ENCODE measurements at regions not wholly inside any gene's neighbourhood (a gene's known extent, or its start where the extent isn't known, plus 50 kb on each side); places are given as distances from the start of the nearest gene placed in this dataset.
A peak's percentile ranks its signal among the peaks of the same experiment; 100 is the strongest.

GRCh38 chr22:22768885-22769284, 118.7 kb upstream of the IGLL5 start:
- DNase-seq (ENCODE audit: low spot score in 2 of 2) = no peak
- Histone ChIP-seq H3K27me3 (peaks cover 13% of the 10 kb centered on the region), H3K9me3 (no peaks in the 10 kb centered on the region), H3K27ac (no peak overlapping the region), H3K36me3 (no peaks in the 10 kb centered on the region), H3K4me1 (no peaks in the 10 kb centered on the region), H3K4me3 (no peak overlapping the region)
- 92% methylated on average over 2 of the region's 2 CpGs for WGBS
- TF ChIP-seq POLR2A (IDR thresholded peaks at IDR 0.05) (no peak), EP300 (IDR thresholded peaks at IDR 0.05) (no peak), POLR2AphosphoS5 (IDR thresholded peaks at IDR 0.05) (no peak), CTCF (IDR thresholded peaks at IDR 0.05) (no peak)

GRCh38 chr22:22769434-22770279, 118.0 kb upstream of the IGLL5 start:
- DNase-seq (ENCODE audit: low spot score in 2 of 2) = no peak
- H3K27ac ChIP-seq = no peak overlapping the region
- WGBS = 46% methylated on average over 4 of the region's 4 CpGs
- no peak for TF ChIP-seq POLR2A (IDR thresholded peaks at IDR 0.05)
- no peak for TF ChIP-seq POLR2AphosphoS5 (IDR thresholded peaks at IDR 0.05)
- TF ChIP-seq CTCF (IDR thresholded peaks at IDR 0.05) = no peak
- TF ChIP-seq EP300 (IDR thresholded peaks at IDR 0.05) = no peak
- no peak overlapping the region for H3K4me3 ChIP-seq
- no peaks in the 10 kb centered on the region for H3K9me3 ChIP-seq
- no peaks in the 10 kb centered on the region for H3K4me1 ChIP-seq
- peaks cover 21% of the 10 kb centered on the region for H3K27me3 ChIP-seq
- no peaks in the 10 kb centered on the region for H3K36me3 ChIP-seq

- Histone ChIP-seq H3K4me3 (no peak overlapping the region), H3K36me3 (no peaks in the 10 kb centered on the region), H3K27me3 (peaks cover 23% of the 10 kb centered on the region), H3K9me3 (no peaks in the 10 kb centered on the region), H3K27ac (no peak overlapping the region), H3K4me1 (no peaks in the 10 kb centered on the region)
- 41% methylated on average over 4 of the region's 4 CpGs for WGBS
- TF ChIP-seq CTCF (IDR thresholded peaks at IDR 0.05) (peak in 1 of 2 donors; percentile 55), POLR2AphosphoS5 (IDR thresholded peaks at IDR 0.05) (no peak)
- no peak for DNase-seq (ENCODE audit: low spot score in 2 of 2)
Observed at GRCh38 chr22:22770280-22770871, 117.2 kb upstream of the IGLL5 start.

GRCh38 chr22:22770881-22771280, 116.7 kb upstream of the IGLL5 start:
- peaks cover 23% of the 10 kb centered on the region for H3K27me3 ChIP-seq
- no peak overlapping the region for H3K27ac ChIP-seq
- H3K36me3 ChIP-seq = no peaks in the 10 kb centered on the region
- no peaks in the 10 kb centered on the region for H3K9me3 ChIP-seq
- no peak for DNase-seq (ENCODE audit: low spot score in 2 of 2)
- no peaks in the 10 kb centered on the region for H3K4me1 ChIP-seq
- TF ChIP-seq POLR2A (IDR thresholded peaks at IDR 0.05) (no peak), POLR2AphosphoS5 (IDR thresholded peaks at IDR 0.05) (no peak), EP300 (IDR thresholded peaks at IDR 0.05) (no peak), CTCF (IDR thresholded peaks at IDR 0.05) (no peak)
- no peak overlapping the region for H3K4me3 ChIP-seq

DNA sequence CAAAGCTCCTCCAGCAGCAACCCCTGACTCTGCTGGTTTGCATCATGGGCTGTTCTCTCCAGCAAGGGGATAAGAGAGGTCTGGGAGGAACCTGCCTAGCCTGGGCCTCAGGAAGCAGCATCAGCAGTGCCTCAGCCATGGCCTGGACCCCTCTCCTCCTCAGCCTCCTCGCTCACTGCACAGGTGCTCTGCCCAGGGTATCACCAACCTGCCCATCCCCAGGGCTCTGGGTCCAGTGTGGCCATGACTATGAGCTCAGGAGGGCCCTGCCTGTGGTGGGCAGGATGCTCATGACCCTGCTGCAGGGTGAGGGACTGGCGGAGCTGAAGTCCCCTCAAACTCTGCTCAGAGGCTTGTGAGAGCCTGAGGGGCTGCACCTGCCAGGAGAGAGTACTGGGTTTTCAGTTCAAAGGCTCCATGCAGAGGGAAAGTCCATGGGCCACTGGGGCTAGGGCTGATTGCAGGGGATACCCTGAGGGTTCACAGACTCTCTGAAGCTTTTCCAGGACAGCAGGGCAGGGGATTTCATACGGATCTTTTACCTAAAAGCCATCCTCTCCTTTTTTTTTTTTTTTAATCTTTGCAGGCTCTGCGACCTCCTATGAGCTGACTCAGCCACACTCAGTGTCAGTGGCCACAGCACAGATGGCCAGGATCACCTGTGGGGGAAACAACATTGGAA, 115.8 kb upstream of the IGLL5 start:
- no peak for DNase-seq (ENCODE audit: low spot score in 2 of 2)
- TF ChIP-seq EP300 (IDR thresholded peaks at IDR 0.05) (no peak), CTCF (IDR thresholded peaks at IDR 0.05) (no peak), POLR2AphosphoS5 (IDR thresholded peaks at IDR 0.05) (no peak), POLR2A (IDR thresholded peaks at IDR 0.05) (no peak)
- Histone ChIP-seq H3K36me3 (no peaks in the 10 kb centered on the region), H3K4me1 (no peaks in the 10 kb centered on the region), H3K27ac (no peak overlapping the region), H3K9me3 (no peaks in the 10 kb centered on the region), H3K27me3 (peaks cover 23% of the 10 kb centered on the region), H3K4me3 (no peak overlapping the region)
- 57% methylated on average over 3 of the region's 4 CpGs for WGBS
